OCI-LY1 (cell line): ENCODE measurements at regions not wholly inside any gene's neighbourhood (a gene's known extent, or its start where the extent isn't known, plus 50 kb on each side); places are given as distances from the start of the nearest gene placed in this dataset.

ENCODE experiments used
- CTCF ChIP-seq: fragments of 200-600 bp; sonication (generic), shearing (Covaris generic); IDR thresholded peaks from 2 replicates; pipeline ENCODE4 v1.5.1; 2017; ENCODE audit warnings: mild to moderate bottlenecking, antibody characterized with exemption, low read length, moderate library complexity, mixed read lengths
- EZH2 ChIP-seq: fragments of 200-600 bp; sonication (generic), shearing (Covaris generic); IDR thresholded peaks from 2 replicates; pipeline ENCODE4 v1.8.0; 2017; ENCODE audit warnings: borderline replicate concordance, mixed run types, mild to moderate bottlenecking, antibody characterized with exemption, low read length, moderate library complexity, mixed read lengths

- TF ChIP-seq CTCF (no peak), EZH2 (no peak)
These were observed 68.0 kb downstream of the OR5AK2 start for GRCh38 chr11:57056735-57057134.
